ENCODE measurements at regions not wholly inside any gene's neighbourhood (a gene's known extent, or its start where the extent isn't known, plus 50 kb on each side); places are given as distances from the start of the nearest gene placed in this dataset.
"Not testable (repeated sequence)": the region's sequence is repeated elsewhere in the genome, so short reads cannot be mapped to it uniquely, and the experiment has no call there.

GRCh38 chr14:28966416-28967233, 200.0 kb downstream of the FOXG1 start:
- ChIA-PET CTCF (no interaction called here), POLR2A (no interaction called here)
- H3K9me3 Mint-ChIP-seq, result no peaks in the 10 kb centered on the region
- no peak overlapping the region for H3K4me3 Mint-ChIP-seq
- no peak for DNase-seq
- H3K4me1 Mint-ChIP-seq, result no peaks in the 10 kb centered on the region
- H3K27me3 Mint-ChIP-seq, result no peaks in the 10 kb centered on the region
- H3K36me3 Mint-ChIP-seq (ENCODE audit: low read depth), result no peaks in the 10 kb centered on the region
- no peak overlapping the region for H3K27ac Mint-ChIP-seq

DNA sequence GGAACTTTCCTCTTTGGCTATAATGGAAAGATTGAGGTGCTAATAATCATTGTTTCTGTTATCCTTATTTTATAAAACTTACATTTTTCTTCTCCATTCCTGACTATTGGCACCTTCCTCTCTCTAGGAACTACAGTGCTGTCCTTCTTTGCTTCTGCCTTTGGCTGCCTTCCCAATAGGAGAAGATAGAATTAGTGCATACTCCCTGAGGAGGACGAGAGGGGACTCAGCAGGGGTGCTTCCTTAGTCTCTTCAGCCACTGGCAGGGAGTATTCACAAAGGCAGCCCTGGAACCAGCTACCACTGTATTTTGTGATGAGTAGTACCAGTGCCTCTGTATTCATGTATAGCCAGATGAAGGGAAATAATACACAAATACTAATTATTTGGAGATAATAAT, 208.5 kb downstream of the FOXG1 start:
- Mint-ChIP-seq H3K4me3 (no peak overlapping the region), H3K27ac (no peak overlapping the region), H3K27me3 (no peaks in the 10 kb centered on the region), H3K9me3 (peaks cover 4% of the 10 kb centered on the region), H3K36me3 (ENCODE audit: low read depth) (no peaks in the 10 kb centered on the region), H3K4me1 (no peaks in the 10 kb centered on the region)
- DNase-seq, result no peak
- POLR2A ChIA-PET, result no interaction called here
- CTCF ChIA-PET, result no interaction called here

DNA sequence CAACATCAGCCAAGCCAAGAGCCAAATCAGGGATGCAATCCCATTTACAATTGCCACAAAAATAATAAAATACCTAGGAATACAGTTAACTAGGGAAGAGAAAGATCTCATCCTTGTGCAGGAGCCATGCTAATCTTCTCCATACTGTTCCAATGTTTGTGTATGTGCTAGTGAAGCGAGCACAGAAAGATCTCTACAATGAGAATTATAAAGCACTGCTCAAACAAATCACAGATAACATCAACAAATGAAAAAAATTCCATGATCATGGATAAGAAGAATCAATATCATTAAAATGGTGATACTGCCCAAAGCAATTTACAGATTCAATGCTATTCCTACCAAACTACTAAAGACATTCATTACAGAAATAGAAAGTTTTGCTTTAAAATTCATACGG, 215.6 kb downstream of the FOXG1 start:
- Mint-ChIP-seq H3K4me1 (no peaks in the 10 kb centered on the region), H3K27ac (no peak overlapping the region), H3K4me3 (no peak overlapping the region), H3K36me3 (ENCODE audit: low read depth) (no peaks in the 10 kb centered on the region), H3K27me3 (no peaks in the 10 kb centered on the region), H3K9me3 (peaks cover 26% of the 10 kb centered on the region)
- no peak for DNase-seq
- POLR2A ChIA-PET, result no interaction called here
- CTCF ChIA-PET, result no interaction called here

GRCh38 chr14:28983279-28983678, 216.7 kb downstream of the FOXG1 start:
- Mint-ChIP-seq H3K27ac (no peak overlapping the region), H3K27me3 (no peaks in the 10 kb centered on the region), H3K36me3 (ENCODE audit: low read depth) (no peaks in the 10 kb centered on the region), H3K9me3 (peaks cover 27% of the 10 kb centered on the region), H3K4me3 (no peak overlapping the region), H3K4me1 (no peaks in the 10 kb centered on the region)
- no peak for DNase-seq
- ChIA-PET POLR2A (no interaction called here), CTCF (no interaction called here)

DNA sequence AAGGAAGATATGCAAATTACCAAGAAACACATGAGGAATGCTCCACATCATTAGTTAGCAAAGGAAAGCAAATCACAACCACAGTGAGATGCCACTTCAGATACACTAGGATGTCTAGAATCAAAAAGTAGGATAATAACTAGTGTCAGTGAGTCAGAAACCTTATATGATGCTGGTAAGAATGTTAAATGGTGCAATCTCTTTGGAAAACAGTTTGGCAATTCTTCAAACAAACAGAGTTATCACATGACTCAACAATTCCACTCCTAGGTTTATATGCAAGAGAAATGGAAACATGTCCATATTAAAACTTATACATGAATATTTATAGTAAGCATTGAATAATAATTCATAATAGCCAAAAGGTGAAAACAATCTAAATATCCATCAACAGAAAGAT, 220.9 kb downstream of the FOXG1 start:
- no peak overlapping the region for H3K27ac Mint-ChIP-seq
- no peaks in the 10 kb centered on the region for H3K36me3 Mint-ChIP-seq (ENCODE audit: low read depth)
- DNase-seq, result no peak
- H3K4me1 Mint-ChIP-seq, result no peaks in the 10 kb centered on the region
- no peak overlapping the region for H3K4me3 Mint-ChIP-seq
- CTCF ChIA-PET, result no interaction called here
- H3K27me3 Mint-ChIP-seq, result no peaks in the 10 kb centered on the region
- peaks cover 17% of the 10 kb centered on the region for H3K9me3 Mint-ChIP-seq
- POLR2A ChIA-PET, result no interaction called here

- H3K36me3 Mint-ChIP-seq (ENCODE audit: low read depth); DNase-seq; H3K4me1 Mint-ChIP-seq; H3K27me3 Mint-ChIP-seq; H3K9me3 Mint-ChIP-seq; POLR2A ChIA-PET; H3K27ac Mint-ChIP-seq; H3K4me3 Mint-ChIP-seq; CTCF ChIA-PET: not testable (repeated sequence)
Observed at GRCh38 chr14:28997196-28997595, 230.6 kb downstream of the FOXG1 start.

DNA sequence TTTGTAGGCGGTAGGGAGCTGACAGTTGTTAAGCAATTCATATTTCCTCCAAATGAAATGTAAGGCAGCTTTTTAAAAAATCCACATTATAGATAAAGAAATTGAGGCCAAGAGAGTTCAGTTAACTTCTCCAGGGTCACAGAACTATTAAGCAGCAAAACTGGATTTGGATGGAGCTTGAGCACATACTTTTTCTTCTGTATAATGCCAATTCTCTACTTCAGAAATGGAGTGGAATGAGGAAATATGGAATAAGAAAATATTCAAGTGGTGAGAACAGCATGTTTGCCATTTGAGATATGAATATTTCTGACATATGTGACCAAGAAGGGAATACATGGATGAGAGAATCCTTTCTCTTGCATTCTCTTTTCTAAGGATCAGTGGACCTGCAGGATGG, 233.1 kb downstream of the FOXG1 start:
- ChIA-PET POLR2A (no interaction called here), CTCF (no interaction called here)
- Mint-ChIP-seq H3K4me1 (no peaks in the 10 kb centered on the region), H3K36me3 (ENCODE audit: low read depth) (no peaks in the 10 kb centered on the region), H3K27me3 (no peaks in the 10 kb centered on the region), H3K27ac (no peak overlapping the region), H3K9me3 (peaks cover 8% of the 10 kb centered on the region), H3K4me3 (no peak overlapping the region)
- DNase-seq, result no peak

- Mint-ChIP-seq H3K9me3 (peaks cover 11% of the 10 kb centered on the region), H3K27ac (no peak overlapping the region), H3K27me3 (no peaks in the 10 kb centered on the region), H3K4me3 (no peak overlapping the region), H3K36me3 (ENCODE audit: low read depth) (no peaks in the 10 kb centered on the region), H3K4me1 (no peaks in the 10 kb centered on the region)
- CTCF ChIA-PET, result no interaction called here
- POLR2A ChIA-PET, result no interaction called here
- no peak for DNase-seq
Observed at GRCh38 chr14:29005647-29006046, 239.1 kb downstream of the FOXG1 start.

DNA sequence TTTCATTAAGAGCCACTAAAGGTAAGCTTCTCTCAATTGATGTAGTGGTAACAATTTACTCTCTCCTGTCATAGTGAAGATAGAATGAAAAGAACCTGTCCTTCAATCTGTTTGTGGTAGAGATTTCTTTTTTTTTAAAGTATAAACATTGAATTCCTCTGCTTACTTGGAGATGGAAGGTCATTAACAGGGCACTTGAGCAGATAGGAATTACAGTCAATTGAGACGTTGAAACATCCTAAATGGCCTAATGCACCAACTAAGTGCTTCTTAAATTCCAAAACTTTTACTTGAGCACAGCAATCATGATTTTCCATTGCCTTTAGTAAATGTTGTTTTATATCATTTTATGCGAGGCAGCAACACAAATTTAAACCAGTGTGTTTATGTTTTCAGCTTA, 241.4 kb downstream of the FOXG1 start:
- Mint-ChIP-seq H3K9me3 (peaks cover 14% of the 10 kb centered on the region), H3K4me3 (no peak overlapping the region), H3K4me1 (no peaks in the 10 kb centered on the region), H3K27ac (no peak overlapping the region), H3K36me3 (ENCODE audit: low read depth) (no peaks in the 10 kb centered on the region), H3K27me3 (no peaks in the 10 kb centered on the region)
- POLR2A ChIA-PET, result no interaction called here
- CTCF ChIA-PET, result no interaction called here
- no peak for DNase-seq

GRCh38 chr14:29016050-29016900, 249.7 kb downstream of the FOXG1 start:
- POLR2A ChIA-PET, result no interaction called here
- Mint-ChIP-seq H3K4me1 (no peaks in the 10 kb centered on the region), H3K4me3 (no peak overlapping the region), H3K27me3 (no peaks in the 10 kb centered on the region), H3K36me3 (ENCODE audit: low read depth) (no peaks in the 10 kb centered on the region), H3K9me3 (peaks cover 11% of the 10 kb centered on the region), H3K27ac (no peak overlapping the region)
- CTCF ChIA-PET, result no interaction called here
- no peak for DNase-seq

DNA sequence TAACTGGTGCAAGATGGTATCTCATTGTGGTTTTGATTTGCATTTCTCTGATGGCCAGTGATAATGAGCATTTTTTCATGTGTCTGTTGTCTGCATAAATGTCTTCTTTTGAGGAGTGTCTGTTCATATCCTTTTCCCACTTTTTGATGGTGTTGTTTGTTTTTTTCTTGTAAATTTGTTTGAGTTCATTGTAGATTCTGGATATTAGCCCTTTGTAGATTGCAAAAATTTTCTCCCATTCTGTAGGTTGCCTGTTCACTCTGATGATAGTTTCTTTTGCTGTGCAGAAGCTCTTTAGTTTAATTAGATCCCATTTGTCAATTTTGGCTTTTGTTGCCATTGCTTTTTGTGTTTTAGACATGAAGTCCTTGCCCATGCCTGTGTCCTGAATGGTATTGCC, 256.9 kb downstream of the FOXG1 start:
- H3K4me3 Mint-ChIP-seq; DNase-seq; CTCF ChIA-PET; H3K27ac Mint-ChIP-seq; POLR2A ChIA-PET; H3K36me3 Mint-ChIP-seq (ENCODE audit: low read depth); H3K27me3 Mint-ChIP-seq; H3K4me1 Mint-ChIP-seq: not testable (repeated sequence)
- peaks cover 17% of the 10 kb centered on the region for H3K9me3 Mint-ChIP-seq

DNA sequence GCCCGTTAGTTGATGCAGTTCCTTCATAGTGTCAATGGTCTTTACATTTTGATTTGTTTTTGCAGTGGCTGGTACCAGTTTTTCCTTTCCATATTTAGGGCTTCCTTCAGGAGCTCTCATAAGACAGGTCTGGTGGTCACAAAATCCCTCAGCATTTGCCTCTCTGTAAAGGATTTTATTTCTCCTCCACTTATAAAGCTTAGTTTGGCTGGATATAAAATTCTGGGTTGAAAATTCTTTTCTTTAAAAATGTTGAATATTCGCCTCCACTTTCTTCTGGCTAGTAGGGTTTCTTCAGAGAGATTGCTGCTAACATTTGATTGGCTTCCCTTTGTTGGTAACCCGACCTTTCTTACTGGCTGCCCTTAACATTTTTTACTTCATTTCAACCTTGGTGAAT, 260.9 kb downstream of the FOXG1 start:
- H3K36me3 Mint-ChIP-seq (ENCODE audit: low read depth), result not testable (repeated sequence)

DNA sequence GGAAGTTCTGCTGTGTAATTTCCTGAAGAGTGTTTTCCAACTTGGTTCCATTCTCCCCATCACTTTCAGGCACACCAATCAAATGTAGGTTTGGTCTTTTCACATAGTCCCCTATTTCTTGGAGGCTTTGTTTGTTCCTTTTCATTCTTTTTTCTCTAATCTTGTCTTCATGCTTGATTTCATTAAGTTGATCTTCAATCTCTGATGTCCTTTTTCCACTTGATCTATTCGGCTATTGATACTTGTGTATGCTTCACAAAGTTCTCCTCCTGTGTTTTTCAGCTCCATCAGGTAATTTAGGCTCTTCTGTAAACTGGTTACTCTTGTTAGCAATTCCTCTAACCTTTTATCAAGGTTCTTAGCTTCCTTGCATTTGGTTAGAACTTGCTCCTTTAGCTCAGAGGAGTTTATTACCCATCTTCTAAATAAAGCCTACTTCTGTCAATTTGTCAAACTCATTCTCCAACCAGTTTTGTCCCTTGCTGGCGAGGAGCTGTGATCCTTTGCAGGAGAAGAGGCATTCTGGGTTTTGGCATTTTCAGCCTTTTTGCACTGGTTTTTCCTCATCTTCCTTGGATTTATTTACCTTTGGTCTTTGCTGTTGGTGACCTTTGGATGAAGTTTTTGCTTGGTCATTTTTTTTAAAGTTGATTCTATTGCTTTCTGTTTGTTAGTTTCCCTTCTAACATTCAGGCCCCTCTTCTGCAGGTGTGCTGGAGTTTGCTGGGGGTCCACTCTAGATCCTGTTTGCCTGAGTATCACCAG, 261.5 kb downstream of the FOXG1 start:
- DNase-seq; H3K4me1 Mint-ChIP-seq; H3K4me3 Mint-ChIP-seq; H3K36me3 Mint-ChIP-seq (ENCODE audit: low read depth); H3K27me3 Mint-ChIP-seq; POLR2A ChIA-PET; CTCF ChIA-PET; H3K27ac Mint-ChIP-seq: not testable (repeated sequence)
- peaks cover 11% of the 10 kb centered on the region for H3K9me3 Mint-ChIP-seq

More for the DNA sequence above, 260.9 kb downstream of the FOXG1 start:
- POLR2A ChIA-PET, H3K4me1 Mint-ChIP-seq, H3K27ac Mint-ChIP-seq, CTCF ChIA-PET, H3K27me3 Mint-ChIP-seq, DNase-seq, H3K4me3 Mint-ChIP-seq: not testable (repeated sequence)
- H3K9me3 Mint-ChIP-seq, result peaks cover 11% of the 10 kb centered on the region
